ENCODE measurements at regions not wholly inside any gene's neighbourhood (a gene's known extent, or its start where the extent isn't known, plus 50 kb on each side); places are given as distances from the start of the nearest gene placed in this dataset.

DNA sequence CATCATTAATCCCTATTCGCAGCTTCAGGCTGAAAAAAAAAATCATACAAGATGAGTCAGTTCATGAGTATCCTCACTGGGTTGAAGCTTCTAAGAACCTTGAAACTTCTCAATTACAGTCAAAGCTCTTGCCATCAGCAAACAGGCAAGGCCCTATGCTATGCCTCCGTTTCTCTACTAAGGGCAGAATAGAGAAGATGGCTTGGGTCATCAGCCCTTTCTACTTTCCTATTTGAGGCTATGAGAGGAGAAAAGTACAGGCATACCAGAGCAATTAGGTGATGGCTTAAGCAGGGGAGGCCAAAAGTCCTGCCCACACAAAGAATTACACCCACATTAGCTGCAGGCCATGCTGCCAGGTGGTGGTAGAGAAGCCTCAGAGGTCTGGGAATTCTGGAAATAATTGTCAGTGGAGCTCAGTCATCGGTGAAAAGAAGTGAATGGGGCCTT is 89.0 kb downstream of the MRPL46 start:
- no peak for DNase-seq

DNA sequence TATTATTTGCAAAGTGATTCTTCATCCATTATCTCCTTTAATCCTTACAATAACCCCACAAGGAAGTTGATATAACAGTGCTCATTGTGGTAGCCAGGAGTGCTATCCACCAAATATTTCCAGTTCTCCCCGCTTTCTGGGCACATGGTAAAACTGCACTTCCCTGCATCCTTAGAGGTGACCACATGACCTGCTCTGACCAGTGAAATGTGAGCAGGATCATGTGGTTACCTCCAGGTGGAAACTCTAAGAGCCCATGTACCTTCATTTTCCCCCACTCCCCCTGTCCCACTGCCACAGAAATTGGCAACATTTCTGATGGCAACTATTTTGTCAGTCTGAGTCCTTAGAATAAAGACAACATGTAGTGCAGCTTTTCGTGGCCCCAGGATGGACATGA is 89.7 kb downstream of the MRPL46 start:
- no peak for DNase-seq

DNA sequence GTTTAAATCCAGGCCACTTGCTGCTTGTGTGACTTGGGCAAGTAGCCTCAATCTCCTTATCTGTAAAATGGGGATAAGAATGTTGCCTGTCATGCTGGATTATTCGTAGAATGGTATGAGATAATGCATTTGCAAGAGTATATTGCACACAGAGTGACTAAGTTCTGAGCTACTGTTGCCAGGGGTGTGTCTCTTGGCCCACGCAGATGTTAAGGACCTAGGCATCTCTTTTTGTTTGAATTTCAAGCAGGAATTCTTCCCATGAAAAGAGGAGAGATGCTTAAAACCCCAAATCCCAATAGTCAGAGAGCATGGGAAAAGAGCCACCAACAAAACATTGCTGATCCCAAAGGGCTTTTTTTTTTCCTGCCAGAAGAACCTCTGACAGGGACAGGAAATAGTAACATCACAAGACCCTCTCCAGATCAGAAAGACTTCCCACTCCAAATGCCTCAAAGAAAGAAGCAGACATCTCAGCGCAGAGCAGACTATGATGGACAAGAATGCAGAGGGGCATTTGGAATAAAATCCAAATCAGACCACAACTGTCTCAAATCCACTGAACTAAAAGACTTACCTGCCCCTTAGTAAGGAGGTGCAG is 90.5 kb downstream of the MRPL46 start:
- no peak for DNase-seq

DNA sequence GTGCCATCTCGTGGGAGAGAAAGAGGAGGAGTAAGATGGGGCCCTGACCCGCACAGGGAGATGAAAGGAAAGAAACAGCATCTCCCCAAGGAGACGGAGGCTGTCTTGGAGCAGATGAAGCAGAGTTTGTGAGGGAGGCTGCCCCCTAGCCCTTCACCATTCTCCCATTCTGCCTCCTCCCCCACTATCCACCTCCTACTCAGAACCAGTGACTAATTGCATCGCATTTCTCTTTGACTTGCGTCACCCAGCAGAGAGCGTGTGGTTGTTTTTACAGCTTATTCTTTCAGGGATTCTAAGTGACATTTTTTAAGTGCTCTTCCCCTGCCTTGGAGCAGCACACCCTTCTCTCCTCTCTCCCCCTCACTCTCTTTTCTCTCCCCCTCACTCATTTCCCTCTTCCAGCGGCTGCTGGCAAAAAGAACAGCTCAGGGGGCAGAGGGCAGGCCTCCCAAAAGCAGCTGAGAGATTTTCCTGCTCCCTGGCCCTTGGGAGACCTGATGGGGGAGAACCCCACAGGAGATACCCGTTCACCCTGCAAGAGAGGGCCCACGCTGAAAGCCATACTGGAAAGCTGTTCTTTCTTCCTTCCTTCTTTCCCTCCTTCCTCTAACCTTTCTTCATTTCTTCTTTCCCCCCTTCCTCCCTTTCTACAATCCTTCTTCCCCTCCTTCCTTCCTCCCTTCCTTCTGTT is 91.8 kb downstream of the MRPL46 start:
- DNase-seq: no peak

DNA sequence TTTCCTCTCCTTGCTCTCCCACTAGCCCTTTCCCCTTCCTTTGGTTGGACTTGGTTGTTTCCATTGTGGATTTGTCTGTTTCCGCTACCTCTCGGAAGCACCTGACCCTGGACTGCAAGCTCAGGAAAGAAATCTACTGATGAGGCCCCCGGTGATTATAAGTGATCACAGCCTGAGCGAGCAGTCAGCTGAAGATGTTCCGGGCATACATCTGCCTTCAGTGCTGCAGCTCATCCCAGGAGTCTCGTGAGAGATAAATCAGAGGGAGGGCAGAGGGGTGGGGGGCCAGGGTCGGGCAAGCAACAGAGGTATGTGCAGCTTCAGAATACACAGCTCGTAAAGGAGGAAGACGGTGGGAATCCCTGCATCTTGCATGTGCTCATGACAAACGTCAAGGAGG is 102.1 kb downstream of the MRPL46 start:
- no peak for DNase-seq

DNA sequence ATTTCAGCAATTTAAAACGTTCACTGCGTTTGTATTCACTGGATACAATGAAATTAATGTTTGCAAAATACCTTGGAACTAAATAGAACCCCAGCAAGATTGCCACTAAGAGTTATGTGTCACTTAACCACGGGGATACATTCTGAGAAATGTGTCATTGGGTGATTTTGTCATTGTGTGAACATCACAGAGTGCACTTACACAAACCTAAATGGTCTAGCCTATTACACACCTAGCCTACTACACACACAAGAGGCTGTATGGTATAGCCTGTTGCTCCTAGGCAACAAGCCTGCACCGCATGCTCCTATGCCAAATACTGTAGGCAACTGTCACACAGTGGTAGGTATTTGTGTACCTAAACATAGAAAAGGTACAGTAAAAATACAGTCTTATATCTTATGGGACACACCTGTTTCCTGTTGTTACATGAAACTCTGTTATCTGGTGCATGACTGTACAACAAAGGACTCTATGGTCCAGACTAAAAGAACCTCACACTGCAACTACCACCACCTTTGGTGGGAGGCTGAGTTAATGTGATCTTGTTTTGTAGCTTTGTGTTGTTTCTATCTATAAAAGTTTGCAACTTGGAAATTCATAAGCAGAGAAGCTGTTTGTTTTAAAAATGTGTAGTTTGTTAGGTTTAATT is 92.2 kb upstream of the NTRK3 start:
- DNase-seq: no peak

DNA sequence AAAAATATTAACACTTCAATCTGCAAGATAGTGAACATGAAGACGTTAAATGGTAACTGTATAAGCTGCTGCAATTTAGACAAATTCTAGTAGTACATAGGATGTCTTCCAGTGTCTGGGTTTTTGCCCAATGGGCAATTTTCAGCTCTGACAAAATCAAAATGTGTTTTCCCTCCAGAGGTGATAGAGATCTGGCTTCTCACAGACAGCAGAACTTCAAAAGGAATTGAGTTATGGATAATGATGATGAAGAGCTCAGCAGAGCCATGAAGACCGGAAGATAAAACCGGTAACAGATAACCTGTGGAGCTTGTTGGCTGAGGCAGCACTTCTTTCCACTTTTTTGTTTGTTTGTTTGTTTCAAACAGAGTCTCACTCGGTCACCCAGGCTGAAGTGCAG is 89.4 kb upstream of the NTRK3 start:
- no peak for DNase-seq

DNA sequence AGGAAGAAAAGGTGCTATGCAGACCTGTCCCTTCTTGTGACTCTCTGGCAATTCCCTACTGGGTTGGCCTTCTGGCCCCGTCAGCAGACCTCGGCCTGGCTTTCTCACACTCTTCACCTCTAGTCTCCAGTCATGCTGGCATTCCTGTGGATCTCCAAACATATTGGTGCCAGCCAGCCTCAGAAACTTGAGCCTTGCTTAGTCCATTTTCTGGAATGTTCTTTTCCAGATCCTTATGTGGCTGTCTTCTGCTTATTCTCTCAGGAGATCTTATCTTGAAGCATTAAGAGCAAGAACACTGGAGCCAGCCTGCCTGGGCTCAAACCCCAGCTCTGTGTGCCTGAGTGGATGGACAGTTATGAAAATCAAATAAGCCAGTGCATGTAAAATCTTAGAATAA is 88.2 kb upstream of the NTRK3 start:
- no peak for DNase-seq

DNA sequence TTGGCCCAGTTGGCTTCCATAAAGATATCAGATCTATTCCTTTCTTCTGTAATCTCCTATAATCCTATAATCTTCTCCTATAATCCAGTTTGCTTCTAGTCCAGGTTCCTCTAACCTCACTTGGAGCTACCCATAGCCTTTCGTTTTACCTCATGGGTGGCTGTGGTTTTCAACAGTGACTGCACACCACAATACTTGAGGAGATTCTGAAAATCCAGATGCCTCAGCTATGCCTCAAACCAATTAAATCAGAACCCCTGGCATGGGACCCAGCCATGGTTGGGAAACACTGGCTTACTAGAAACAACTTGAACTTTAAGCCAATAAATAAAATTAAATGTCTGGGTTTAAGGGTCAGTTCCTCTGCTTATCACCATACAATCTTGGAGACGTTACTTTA is 86.1 kb upstream of the NTRK3 start:
- no peak for DNase-seq

DNA sequence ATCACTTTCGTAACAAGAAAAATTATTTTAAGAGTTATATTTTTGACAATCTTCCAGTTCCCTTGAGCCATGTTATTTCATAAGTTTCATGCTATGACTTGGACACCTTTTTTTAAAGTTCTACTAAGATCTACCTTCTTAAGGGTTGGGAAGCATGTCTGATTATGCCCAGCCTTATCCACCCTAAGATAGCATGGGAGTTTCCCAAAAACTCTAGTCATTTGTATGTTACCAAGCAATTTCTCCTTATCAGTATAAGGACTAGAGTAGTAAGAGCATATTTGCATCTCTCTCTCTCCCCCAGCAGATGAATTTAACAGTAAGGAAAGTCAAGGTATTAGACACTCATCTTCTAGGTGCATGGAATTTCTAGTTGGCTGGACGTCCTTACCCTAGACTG is 85.1 kb upstream of the NTRK3 start:
- no peak for DNase-seq

DNA sequence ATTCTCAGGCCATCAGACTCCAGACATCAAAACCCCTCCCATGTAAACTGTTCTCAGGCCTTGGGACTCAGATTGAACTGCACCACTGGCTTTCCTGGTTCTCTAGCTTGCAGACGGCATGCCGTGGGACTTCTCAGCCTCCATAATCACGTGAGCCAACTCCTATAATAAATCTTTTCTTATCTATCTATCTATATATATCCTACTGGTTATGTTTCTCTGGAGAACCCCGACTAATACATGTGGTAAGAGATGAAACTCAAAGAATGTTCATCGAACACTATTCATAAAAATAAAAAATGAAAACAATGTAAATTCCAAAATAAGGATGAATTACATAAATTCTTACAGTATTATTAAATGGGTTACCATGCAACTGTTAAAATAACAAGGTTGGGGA is 84.5 kb upstream of the NTRK3 start:
- no peak for DNase-seq

DNA sequence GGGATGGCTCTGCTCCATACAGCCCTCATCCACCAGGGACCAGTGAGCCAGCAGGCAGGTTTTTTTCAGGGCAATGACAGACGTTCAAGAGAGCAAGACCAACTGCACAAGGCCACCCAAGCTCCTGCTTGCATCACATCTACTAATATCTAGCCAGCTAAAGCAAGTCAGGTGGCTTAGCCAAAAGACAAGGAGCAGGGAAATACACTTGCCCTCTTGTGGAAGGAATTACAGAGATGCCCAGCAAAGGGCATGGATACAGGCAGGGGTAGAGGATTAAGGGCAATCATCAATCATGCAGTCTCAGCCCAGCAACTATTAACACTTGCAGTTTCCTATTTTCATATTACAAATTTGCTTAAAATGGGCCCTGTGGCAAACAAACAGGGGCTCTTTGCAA is 81.5 kb upstream of the NTRK3 start:
- no peak for DNase-seq

DNA sequence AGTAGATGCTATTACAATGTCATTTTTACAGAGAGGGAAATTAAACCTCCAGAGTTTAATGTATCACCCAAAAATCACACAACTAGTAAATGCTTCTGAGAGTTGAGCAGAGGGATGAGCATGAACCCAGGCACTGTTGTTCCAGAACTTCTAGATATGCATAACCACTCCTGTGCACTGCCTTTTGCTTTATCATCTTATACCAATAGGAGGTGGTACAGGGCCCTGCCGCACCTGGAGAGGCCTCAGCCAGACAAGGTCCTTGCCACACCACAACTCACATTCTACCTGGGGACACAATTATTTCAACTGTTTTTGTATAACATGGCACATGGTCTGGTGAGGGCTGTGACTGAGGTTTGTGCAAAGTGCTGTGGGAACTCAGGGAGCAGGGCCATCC is 78.5 kb upstream of the NTRK3 start:
- DNase-seq: no peak

DNA sequence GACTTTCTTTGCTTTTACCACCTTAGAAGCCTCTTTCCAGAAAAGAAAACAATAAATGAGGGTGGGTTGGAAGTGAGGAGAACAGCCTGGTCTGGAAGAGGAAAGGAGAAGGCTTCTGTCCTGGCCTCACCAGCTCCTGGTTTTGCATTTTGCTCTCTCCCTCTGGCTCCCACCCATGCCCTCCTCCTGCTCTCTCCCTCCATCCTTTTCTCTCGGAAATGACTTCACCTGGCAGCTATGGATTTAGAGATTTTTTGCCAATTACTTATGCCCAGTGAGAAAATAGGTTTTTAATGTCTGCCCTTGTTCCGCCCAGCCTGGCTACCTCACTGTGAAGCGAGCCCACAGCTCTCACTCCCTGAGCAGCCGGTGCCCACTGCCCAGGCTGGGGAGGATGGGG is 77.9 kb upstream of the NTRK3 start:
- no peak for DNase-seq

DNA sequence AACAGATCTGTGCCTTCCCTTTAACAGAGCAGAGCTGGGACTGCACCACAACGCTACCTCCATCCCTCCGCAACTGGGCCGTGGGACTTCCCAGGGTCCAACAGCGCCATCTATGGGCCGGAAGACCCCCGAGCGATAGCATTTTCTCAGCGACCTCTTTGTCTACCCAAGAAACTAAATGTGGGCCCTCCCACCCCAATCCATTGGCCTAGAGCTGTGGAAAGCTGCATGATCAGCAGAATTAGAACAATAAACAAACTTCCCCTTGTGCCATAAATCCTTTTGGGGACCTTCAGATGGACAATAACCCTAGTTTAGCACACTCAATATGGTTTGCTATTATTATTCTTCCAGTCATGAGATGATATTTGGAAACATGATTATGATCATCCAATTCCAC is 74.8 kb upstream of the NTRK3 start:
- DNase-seq: peak; percentile 47

DNA sequence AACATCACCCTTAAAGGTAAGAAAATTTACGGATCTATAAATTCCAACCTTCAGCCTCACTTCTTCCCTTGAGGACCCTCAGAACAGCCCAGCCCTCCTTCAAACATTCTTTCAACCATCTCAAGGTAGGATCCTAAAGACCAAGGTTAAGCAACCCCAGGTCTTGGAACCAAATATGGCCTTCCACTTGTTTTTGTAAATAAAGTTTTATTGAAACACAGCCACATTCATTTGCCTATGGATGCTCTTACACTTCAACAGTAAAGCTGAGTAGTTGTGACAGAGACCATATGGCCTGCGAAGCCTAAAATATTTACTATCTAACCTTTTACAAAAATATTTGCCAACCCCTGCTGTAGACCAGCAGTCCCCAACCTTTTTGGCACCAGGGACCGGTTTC is 70.4 kb upstream of the NTRK3 start:
- DNase-seq: no peak

DNA sequence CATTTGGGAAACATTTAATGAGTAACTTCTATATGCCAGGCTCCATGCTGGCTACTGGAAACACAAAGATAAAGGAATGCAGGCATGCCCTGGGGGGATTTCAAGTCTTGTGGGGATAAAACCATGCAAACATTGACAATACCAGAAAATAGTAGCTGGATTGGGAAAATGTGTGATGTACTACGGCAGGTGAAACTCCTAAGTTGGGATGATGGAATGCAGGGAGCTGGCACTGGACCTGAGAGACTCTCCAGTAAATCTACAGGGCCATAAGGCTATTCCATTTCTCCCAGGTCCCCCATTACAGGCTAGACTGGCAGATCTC is 68.2 kb upstream of the NTRK3 start:
- no peak for DNase-seq

DNA sequence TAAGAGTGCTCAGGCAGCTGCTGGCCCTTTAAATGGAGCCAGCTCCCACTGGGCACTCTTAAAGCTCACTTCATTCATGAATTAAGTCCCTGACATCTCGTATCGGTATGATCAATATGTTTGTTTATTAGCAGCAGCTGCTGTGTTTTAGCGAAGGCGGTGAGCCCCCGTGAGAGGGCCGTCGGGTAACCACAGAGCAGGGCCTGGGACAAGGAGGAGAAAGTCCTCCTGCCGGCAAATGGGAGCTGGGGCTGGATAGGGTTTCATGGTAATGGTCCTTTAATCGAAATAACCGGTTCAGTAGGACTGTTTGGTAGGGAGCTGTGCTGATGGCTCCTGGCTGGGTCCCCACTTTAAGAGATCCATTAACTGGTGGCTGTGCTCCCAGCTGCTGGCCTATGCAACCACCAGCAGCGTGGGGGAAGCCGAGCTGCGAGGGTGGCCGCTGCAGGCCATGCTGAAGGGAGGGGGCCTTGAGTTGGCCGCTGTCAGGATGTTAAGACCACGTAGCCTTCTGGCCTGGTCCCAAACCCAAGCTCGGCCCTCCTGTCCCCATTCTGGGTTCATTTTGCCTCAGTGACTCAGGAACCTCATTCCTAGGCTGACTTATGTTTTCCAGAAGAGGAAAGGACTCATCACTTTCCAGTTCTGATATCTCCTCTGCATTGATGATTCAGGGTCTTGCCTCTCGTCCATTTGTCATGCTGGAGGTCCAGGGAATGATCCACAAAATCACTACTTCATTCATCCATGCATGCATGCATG is 67.6 kb upstream of the NTRK3 start:
- no peak for DNase-seq

DNA sequence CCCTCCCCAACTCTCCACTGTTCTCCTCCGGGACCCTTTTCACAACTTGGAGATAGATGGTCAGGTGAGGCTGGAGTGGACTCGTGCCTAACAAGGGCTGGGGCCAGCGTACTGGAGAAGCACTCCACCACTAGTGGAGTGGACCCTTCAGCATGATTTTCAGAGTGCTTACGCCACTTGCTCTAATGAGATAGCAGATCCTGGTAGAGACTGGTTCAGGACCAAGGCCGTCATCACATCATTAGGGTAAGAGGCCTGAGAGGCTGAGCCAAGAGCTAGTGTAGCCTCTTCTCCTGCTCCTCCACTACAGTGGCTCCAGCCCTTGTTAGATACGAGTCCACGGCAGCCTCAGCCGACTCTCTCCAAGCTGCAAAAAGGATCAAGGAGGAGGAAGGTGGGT is 66.9 kb upstream of the NTRK3 start:
- no peak for DNase-seq

DNA sequence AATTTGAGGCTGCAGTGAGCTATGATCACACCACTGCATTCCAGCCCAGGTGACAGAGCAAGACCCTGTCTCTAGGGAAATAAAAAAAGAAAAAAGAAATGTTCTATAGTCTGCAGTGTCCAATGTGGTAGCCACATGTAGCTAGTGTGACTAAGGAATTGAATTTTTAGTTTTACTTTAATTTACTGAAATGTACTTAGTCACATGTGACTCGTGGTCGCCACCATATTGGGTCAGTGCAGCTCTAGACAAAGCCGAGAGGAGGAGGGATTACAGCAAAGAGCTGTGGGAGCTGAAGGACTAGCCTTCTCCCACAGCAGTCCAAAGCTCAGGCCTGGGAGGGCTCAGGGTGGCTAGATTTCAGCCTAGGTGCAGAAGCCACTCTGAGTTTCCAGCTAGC is 65.9 kb upstream of the NTRK3 start:
- DNase-seq: no peak

DNA sequence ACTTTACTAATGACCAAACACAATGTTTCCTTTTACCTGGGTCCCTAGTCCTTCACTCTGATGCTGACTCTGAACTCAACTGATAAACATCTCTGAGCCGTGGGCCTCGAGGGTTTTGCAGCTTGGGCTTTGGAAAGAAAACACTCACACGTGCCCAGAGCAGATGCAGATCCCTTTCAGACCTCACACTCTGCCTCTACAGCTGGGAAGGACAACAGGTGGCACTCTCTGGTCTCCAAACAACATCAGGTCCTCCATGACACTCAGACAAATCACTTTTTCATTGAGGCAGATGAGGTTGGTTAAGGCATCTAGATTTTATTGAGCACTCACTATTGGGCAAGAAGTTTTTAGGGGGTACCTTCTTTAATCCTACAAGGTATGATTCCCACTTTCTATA is 64.7 kb upstream of the NTRK3 start:
- no peak for DNase-seq

DNA sequence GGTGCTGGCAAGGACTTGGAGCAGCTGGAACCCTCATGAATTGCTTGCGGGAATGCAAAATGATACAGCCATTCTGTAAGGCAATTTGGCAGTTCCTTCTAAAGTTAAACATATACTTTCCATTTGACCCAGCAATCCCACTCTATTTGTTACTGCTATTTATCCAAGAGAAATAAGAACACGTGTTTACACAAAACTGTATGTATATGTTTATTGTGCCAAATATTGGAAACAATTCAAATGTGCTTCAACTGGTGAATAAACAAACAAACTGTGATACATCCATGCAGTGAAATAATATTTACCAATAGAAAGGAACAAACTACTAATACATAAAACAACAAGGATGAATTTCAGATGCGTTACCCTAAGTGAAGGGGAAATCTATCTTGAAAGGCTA is 60.0 kb upstream of the NTRK3 start:
- no peak for DNase-seq

DNA sequence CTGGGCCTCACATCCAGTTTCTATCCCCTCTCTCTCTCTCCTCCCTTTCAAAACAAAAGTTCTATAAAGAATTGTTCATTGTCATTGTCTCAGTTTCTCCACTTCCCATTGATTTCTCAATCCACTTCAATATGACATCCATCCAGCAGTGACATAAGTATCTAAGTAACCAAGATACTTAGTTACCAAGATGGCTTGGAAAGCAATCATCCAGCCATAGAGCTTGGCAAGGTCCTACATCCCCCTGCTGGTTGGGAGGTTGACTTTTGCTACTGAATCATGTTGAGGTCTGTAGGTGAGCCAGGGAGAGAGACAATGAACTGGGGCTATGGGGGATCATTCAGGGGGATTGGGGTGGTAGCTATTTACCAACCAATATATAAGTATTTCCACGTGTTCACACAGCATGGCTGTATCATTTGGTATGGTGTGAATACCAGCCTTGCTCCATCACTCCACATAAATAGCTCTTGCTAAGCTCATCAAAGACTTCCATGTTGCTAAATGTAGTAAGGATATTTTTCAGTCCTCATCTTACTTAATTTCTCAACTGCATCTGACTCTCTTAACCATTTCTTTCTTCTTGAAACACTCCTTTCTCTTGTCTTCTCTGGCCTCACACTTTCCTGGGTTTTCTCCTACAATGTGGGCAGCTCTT is 58.8 kb upstream of the NTRK3 start:
- no peak for DNase-seq

Data from activated CD4-positive, CD25-positive, alpha-beta regulatory T cell treated with anti-CD3 and anti-CD28 coated beads, Interleukin-2, amount 50 U/mL, for 72 hours (primary cell).